ENCODE measurements at regions not wholly inside any gene's neighbourhood (a gene's known extent, or its start where the extent isn't known, plus 50 kb on each side); places are given as distances from the start of the nearest gene placed in this dataset.

DNA sequence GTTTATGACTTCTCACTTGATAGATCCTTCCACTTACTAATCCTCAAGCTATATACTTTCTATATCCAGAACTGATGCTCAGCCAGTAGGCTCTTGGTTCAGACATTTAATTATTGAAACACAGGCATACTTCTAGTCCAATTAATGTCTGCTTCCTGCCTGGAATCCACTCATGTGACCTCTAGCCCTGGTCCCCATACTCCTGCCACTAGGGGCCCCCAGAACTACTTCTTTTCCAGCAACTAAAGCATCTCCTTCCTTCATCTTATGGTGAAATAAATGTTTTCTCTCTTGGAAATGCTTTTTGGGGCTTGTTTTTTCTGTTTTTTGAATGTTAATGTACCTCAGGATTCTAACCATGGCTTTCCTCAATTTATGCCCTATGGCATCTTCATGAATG lies 527.6 kb downstream of the SATB2 start:
- H3K4me3 ChIP-seq = no peak overlapping the region
- peaks cover 0 to 10% (median 2%) of the 10 kb centered on the region in 4 donors for H3K9me3 ChIP-seq
- H3K36me3 ChIP-seq = no peaks in the 10 kb centered on the region
- no peak overlapping the region for H3K27ac ChIP-seq
- H3K4me1 ChIP-seq = no peaks in the 10 kb centered on the region
- intact Hi-C loops (cut with DNase I; ENCODE audit: low total_unique reads) = no loop called here
- TF ChIP-seq EP300 (IDR thresholded peaks at IDR 0.05) = no peak
- TF ChIP-seq POLR2A (IDR thresholded peaks at IDR 0.05) = no peak
- DNase-seq = no peak
- H3K27me3 ChIP-seq = no peaks in the 10 kb centered on the region

DNA sequence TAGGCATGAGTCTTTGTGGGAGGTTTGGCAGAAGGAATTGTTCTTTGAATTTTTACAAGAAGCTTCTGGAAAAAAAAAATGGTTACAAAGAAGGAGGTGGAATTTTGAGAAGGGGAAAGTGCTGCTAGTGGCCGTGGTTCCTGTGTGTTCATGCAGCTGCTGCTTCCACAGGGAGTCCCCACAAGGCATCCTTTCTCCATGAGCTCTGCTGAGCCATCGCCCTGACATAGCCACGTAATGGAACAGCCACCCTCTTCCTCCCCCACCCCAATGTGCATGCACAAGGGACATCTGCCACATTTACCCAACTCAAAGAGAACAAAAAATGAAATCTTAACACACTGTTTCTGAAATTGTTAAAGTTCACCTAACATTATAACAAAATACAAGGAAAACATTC lies 529.7 kb downstream of the SATB2 start:
- intact Hi-C loops (cut with DNase I; ENCODE audit: low total_unique reads) = no loop called here
- Histone ChIP-seq H3K4me3 (no peak overlapping the region), H3K27me3 (no peaks in the 10 kb centered on the region), H3K4me1 (no peaks in the 10 kb centered on the region), H3K36me3 (no peaks in the 10 kb centered on the region), H3K9me3 (peaks cover 0 to 9% (median 2%) of the 10 kb centered on the region in 4 donors), H3K27ac (no peak overlapping the region)
- no peak for TF ChIP-seq POLR2A (IDR thresholded peaks at IDR 0.05)
- TF ChIP-seq CTCF (IDR thresholded peaks at IDR 0.05) = no peak
- no peak for TF ChIP-seq EP300 (IDR thresholded peaks at IDR 0.05)
- TF ChIP-seq POLR2AphosphoS5 (IDR thresholded peaks at IDR 0.05) = no peak
- no peak for DNase-seq
- WGBS, 5 donors = 57 to 67% (median 61%) methylated on average over 3 of the region's 3 CpGs

- no peaks in the 10 kb centered on the region for H3K36me3 ChIP-seq
- no peaks in the 10 kb centered on the region for H3K27me3 ChIP-seq
- no peak for DNase-seq
- H3K27ac ChIP-seq = no peak overlapping the region
- TF ChIP-seq CTCF (IDR thresholded peaks at IDR 0.05) (no peak), POLR2A (IDR thresholded peaks at IDR 0.05) (no peak), EP300 (IDR thresholded peaks at IDR 0.05) (no peak), POLR2AphosphoS5 (IDR thresholded peaks at IDR 0.05) (no peak)
- intact Hi-C loops (cut with DNase I; ENCODE audit: low total_unique reads) = no loop called here
- no peaks in the 10 kb centered on the region for H3K4me1 ChIP-seq
- 70 to 77% (median 74%) methylated on average over 3 of the region's 3 CpGs for WGBS, 5 donors
- peaks cover 0 to 9% (median 3%) of the 10 kb centered on the region in 4 donors for H3K9me3 ChIP-seq
- no peak overlapping the region for H3K4me3 ChIP-seq
Observed at GRCh38 chr2:198917926-198918720, 539.6 kb downstream of the SATB2 start.

- WGBS, 5 donors = 57 to 72% (median 69%) methylated on average over 2 of the region's 2 CpGs
- H3K9me3 ChIP-seq = peaks cover 0 to 9% (median 3%) of the 10 kb centered on the region in 4 donors
- TF ChIP-seq POLR2A (IDR thresholded peaks at IDR 0.05) = no peak
- TF ChIP-seq POLR2AphosphoS5 (IDR thresholded peaks at IDR 0.05) = no peak
- no peak for TF ChIP-seq CTCF (IDR thresholded peaks at IDR 0.05)
- no peak for TF ChIP-seq EP300 (IDR thresholded peaks at IDR 0.05)
- H3K27ac ChIP-seq = no peak overlapping the region
- no peaks in the 10 kb centered on the region for H3K36me3 ChIP-seq
- intact Hi-C loops (cut with DNase I; ENCODE audit: low total_unique reads) = no loop called here
- H3K27me3 ChIP-seq = no peaks in the 10 kb centered on the region
- no peak overlapping the region for H3K4me3 ChIP-seq
- no peak for DNase-seq
- H3K4me1 ChIP-seq = no peaks in the 10 kb centered on the region
Observed at GRCh38 chr2:198917275-198917674, 540.5 kb downstream of the SATB2 start.

- intact Hi-C loops (cut with DNase I; ENCODE audit: low total_unique reads) = no loop called here
- no peaks in the 10 kb centered on the region for H3K36me3 ChIP-seq
- H3K9me3 ChIP-seq = peaks cover 0 to 9% (median 3%) of the 10 kb centered on the region in 4 donors
- H3K4me1 ChIP-seq = no peaks in the 10 kb centered on the region
- H3K4me3 ChIP-seq = no peak overlapping the region
- no peaks in the 10 kb centered on the region for H3K27me3 ChIP-seq
- H3K27ac ChIP-seq = no peak overlapping the region
- peak in 1 of 2 donors; percentile 4 for DNase-seq
- 44 to 53% (median 52%) methylated on average over 6 of the region's 6 CpGs for WGBS, 5 donors
- TF ChIP-seq CTCF (IDR thresholded peaks at IDR 0.05) (no peak), POLR2A (IDR thresholded peaks at IDR 0.05) (no peak), POLR2AphosphoS5 (IDR thresholded peaks at IDR 0.05) (no peak), EP300 (IDR thresholded peaks at IDR 0.05) (no peak)
Observed at GRCh38 chr2:198916548-198917080, 541.1 kb downstream of the SATB2 start.

Measured in stomach (tissue), 8 donors.